Gastroesophageal sphincter (tissue), 3 donors: ENCODE measurements at regions not wholly inside any gene's neighbourhood (a gene's known extent, or its start where the extent isn't known, plus 50 kb on each side); places are given as distances from the start of the nearest gene placed in this dataset.

Experiments used
- EP300 ChIP-seq: sonication (generic); formaldehyde crosslinking; IDR thresholded peaks from one replicate; pipeline ENCODE4 v1.6.1; 2017; ENCODE audit warnings: antibody characterized with exemption, mild to moderate bottlenecking
- POLR2A ChIP-seq, 2 donors: fragments of 450-650 bp; IDR thresholded peaks; one replicate each; pipeline ENCODE4 v1.6.1; 2017; ENCODE audit warnings: antibody characterized with exemption in 2 of 2, mild to moderate bottlenecking in 2 of 2, moderate library complexity in 1 of 2
- TF ChIP-seq, protein P1 (sequence below), 4 experiments: fragments of 200-600 bp in 2 of 4; fragments of 450-650 bp in 2 of 4; sonication (generic) in 1 of 4; IDR thresholded peaks; one replicate each; pipeline ENCODE4 v1.5.1; 2017 to 2019; ENCODE audit warnings: antibody characterized with exemption in 4 of 4, mild to moderate bottlenecking in 2 of 4, moderate library complexity in 2 of 4

DNA sequence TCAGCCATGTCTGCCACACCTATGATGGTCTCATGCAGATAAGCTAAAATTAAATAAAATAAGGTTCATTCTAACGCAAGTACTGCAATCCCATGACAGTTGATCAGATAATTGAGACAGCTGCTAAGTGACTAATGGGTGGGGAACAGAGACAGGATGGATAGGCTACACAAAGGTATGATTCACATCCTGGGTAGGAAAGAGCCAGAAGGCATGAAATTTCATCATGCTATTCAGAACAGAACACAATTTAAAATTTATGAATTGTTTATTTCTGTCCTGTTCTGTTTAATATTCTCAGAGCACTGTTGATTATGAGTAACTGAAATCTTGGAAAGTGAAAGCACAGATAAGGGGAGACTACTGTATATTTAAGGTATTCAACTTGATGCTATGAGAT is 381.8 kb upstream of the SORCS1 start:
- TF ChIP-seq, protein P1, sequence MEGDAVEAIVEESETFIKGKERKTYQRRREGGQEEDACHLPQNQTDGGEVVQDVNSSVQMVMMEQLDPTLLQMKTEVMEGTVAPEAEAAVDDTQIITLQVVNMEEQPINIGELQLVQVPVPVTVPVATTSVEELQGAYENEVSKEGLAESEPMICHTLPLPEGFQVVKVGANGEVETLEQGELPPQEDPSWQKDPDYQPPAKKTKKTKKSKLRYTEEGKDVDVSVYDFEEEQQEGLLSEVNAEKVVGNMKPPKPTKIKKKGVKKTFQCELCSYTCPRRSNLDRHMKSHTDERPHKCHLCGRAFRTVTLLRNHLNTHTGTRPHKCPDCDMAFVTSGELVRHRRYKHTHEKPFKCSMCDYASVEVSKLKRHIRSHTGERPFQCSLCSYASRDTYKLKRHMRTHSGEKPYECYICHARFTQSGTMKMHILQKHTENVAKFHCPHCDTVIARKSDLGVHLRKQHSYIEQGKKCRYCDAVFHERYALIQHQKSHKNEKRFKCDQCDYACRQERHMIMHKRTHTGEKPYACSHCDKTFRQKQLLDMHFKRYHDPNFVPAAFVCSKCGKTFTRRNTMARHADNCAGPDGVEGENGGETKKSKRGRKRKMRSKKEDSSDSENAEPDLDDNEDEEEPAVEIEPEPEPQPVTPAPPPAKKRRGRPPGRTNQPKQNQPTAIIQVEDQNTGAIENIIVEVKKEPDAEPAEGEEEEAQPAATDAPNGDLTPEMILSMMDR (IDR thresholded peaks at IDR 0.05) = no peak
- no peak for TF ChIP-seq POLR2A (IDR thresholded peaks at IDR 0.05)
- TF ChIP-seq EP300 = no peak
